HG03060 (cell line): ENCODE measurements at regions not wholly inside any gene's neighbourhood (a gene's known extent, or its start where the extent isn't known, plus 50 kb on each side); places are given as distances from the start of the nearest gene placed in this dataset.
"Not testable (repeated sequence)": the region's sequence is repeated elsewhere in the genome, so short reads cannot be mapped to it uniquely, and the experiment has no call there.

Experiments used
- ATAC-seq: cut with Tn5 transposase; IDR thresholded peaks from one replicate; pipeline ENCODE4 v1.9.1; 2021; ENCODE audit warnings: low read depth, moderate number of reproducible peaks; ENCODE audit not compliant: unreplicated experiment

DNA sequence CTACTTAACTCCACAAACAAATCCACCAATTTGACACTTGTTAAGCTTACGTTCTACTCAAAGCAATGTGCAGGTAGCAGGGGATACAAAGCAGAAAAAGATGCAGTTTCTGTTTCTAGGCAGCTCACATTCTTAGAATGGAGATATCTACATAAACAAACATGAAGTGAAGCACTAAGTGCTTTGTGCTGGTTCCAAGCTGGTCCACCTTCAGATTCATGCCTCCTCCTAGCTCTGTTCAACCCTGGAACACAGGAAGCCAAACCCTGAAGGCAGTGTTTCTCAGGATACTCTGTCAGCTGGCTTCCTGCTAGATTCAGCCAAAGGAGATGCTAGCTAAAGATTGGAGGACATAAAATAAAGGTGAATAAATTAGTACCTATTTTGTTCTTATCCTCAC lies 55.3 kb upstream of the NOL4 start:
- no peak for ATAC-seq

DNA sequence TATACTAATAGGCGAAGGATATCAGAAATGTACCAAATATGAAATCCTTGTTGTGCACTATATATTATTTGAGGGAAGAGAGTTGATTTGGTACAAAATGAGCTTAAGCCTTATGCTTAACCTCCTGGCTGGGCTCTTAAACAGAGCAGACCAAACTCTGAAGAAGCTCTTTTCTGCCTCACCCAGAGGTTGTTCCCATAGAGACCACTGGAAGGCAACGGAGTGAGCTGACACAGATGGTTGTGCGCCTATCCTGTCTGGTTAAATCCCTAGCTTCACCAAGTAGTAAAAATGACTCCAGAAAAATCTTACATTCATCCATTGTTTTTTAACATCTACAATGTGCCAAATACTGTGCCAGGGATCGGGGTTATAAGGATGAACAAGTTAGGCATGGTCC lies 55.9 kb upstream of the NOL4 start:
- no peak for ATAC-seq

DNA sequence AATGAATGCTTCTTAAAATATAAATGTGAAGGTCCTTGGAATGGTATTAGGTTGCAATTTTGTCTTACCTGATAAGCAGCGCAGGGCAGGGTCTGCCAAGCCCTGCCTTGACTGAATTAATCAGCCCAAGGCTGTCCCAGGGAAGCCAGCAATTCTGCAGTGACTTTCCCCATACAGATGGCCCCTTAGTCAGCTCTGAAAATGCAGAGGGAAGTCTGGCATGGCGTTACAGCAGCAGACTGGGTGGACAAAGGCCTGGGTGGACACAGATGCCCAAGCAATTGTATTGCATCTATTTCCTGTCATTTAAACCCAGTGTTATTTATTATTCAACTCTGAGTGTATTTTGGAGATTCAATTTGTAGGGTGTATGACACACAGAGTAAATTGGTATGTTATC lies 56.6 kb upstream of the NOL4 start:
- ATAC-seq, result no peak

DNA sequence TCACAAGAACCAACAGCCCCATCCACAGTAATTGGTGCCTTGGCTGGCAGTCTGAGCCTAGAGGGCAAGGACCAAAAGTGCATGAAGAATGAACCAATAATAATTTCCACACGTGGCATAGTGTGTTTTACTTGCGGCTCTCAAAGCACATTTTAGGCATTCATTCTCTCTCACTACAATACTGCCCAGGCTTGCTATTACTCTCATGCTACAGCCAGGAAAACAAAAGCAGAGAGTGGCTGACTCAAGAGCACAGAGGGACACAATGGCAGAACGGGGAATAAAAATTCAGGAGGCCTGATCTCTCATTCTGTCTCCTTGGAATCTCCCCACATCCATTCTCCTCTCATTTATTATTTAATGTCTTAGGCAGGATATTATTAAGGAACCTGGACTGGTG lies 57.0 kb upstream of the NOL4 start:
- no peak for ATAC-seq

DNA sequence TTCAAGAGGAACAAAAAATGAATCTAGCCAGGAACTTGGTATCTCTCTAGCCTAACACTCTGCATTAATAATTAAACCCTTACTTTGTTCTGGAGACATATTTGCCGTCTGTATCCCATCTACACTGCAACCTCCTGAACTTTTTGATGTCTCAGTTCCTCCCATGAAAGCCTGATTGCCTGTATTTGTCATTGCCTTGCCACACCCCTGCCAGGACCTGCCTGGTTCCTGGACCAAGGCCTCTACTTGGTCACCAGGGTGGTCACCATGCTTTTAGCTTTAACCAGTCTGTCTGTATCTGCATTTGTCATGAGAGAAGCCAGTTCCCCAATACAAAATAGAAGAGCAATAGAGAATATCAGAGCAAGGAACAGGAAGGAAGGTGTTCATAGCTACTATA lies 58.8 kb upstream of the NOL4 start:
- ATAC-seq, result no peak

DNA sequence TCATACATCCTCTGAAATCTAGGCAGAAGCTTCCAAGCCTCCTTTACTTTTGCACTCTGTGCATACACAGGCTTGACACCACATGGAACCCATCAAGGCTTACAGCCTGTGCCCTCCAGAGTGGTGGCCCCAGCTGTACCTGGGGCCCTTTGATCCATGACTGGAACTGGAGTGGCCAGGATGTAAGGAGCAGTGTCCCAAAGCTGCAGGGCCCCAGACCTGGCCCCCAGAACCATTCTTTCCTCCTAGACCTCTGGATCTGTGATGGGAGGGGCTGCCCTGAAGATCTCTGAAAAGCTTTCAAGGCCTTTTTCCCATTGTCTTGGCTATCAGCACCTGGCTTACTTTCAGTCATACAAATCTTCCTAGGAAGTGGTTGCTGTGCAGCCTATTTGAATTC lies 63.1 kb upstream of the NOL4 start:
- ATAC-seq, result no peak

DNA sequence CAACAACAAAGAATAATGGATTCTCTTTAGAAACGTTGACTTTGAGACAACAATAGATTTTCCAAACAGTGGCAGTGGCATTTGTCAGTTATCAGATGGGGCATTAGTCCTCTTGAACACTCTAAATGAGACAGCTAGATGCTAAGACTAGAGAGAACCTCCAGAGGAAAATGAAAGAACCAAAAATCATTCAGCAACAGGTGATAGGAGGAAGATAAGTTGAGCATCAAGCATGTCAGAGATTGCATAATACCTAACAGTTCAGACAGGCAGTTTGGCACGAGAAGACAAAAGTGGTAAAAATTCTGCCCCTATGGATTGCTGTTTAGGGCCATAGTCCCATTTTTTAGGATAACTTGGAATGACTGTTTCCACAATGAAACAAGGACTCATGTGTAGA lies 67.9 kb upstream of the NOL4 start:
- ATAC-seq, result no peak

DNA sequence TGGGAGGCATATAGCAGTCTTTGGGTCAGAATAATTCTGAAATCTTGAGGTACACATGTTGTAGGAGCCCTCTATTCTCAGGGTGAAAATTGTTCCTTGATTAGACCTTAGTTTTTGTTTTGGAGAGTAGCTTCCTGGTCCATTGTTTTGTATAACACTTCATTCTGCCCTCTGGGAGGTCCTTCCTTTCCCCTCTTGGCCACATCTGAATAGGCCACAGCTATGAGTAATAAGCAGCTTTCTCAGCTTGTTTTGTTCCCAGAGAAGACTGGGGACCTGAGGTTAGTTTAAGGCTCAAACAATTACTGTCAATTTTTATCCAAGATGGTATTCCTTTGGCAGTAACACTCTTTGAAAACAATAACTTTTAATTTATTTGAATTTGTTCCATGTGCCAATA lies 72.6 kb upstream of the NOL4 start:
- no peak for ATAC-seq

DNA sequence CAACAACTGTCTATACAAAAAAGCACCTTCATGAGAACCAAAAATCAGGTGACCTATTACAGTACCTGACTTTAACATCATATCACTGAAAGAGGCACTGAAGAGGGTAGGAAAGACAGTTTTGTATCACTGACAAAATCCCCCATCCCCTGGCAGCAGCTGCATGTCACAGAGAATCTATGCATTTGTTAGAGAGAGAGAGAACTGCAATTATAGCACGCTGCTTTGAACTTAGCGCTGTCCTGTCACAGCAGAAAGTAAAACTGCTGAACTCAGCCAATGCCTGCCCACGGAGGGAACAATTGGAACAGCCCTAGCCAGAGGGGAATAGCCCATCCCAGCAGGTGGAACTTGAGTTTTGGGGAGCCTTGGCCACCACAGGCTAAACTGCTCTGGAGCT lies 75.1 kb upstream of the NOL4 start:
- no peak for ATAC-seq

DNA sequence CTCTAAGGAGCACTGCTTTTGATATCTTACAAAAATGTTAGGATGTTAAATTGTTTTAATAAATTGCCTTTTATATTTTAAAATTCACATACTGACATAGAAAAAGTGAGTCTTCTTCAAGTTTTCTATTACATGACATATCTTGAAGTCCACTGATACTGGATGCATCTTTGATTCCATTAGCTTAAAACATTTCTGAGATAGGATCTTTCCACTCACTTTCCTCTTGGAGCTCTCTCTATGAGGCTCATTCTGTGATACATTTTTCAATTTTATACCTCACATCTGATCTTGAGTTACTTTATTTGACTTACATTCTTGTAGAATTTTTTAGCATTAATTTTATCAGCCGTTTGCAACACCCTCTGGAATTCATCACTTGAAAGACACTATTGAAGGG lies 86.8 kb upstream of the NOL4 start:
- ATAC-seq, result no peak

DNA sequence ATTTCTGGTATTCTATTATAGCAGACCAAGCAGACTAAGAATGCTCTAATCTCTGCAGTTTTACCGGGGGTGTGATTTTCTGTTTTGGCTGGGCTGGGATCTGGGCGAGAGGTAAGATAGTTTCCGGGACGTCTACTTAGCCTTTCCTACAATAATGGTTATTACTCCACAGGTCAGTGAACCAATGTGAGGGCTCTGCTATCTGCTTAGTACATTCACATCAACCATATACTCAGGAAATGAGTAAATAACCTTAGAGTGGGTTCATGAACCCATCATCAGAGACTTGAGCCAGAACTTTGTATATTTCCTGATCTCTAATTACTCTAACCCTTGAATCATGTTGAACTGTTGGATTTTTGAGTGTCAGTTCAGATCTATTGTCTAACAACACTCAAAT lies 90.1 kb upstream of the NOL4 start:
- ATAC-seq, result no peak

DNA sequence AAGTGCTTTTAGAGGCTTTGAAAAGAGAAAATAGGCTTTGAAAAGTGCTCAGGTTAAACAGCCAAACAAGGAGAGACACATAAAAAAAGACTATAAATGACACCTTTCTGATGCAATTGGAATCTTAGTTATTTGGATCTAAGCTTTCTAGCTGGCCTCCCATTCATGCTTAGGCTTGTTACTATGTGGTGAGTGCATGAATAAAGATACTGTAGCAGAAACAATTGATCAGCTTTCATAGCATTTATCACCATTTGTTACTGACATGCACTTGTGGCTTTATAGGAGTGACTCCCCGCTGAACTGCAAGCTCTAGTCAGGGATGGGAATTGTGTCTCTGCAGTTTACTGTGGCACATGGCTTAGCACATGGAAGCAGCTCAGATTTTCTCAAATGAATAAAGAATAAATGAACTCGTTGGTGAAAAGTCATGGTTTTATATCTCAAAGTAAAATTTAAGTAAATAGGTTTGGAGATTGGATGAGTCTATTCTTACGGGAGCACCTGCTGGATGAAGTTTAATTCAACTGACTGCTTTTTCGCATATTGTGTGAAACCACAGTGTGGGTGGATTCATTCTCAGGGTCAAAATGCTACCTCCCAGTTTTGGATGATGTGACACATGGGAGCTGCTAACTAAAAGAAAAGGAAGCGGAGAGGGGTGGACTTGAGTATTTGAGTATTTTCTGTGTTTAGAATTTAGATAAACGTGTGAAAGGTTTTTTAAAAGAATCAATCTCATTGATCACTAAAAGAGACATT lies 91.1 kb upstream of the NOL4 start:
- ATAC-seq, result no peak

DNA sequence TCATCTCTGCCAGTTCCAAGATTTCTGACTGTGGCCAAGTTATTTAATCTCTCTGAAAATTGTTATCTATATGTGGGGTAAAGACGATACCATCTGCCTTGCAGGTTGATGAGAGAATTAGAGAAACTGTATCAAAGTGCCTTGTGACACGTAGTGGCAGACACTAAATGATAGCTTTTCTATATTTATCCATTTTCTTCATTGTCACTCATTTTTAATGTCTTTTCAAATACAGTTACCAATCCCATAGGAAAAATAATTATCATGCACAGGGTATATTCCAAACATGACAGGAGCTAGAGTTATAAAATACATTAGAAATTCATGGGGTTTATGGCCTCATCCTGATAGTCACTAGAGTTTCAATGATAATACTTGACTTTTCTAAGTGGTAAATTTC lies 95.6 kb upstream of the NOL4 start:
- ATAC-seq, result no peak

DNA sequence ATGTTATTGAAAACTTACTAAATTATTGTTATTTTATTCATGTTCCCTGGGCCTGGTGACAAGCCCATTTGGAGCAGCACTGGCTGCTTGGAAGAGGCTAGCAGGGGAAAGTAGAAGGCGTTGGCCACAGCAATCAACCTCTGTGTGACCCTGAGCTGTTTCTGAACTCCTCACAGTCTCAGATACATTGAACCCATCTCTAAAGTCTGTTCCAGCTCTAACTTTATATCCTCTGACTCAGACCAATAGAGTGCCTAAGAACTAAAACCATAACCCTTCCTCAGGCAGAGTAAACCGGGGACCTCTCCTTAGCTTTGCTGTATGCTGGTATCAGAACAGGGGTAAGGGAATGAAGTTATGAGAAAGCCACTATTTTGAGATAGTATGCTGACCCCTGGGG lies 96.4 kb upstream of the NOL4 start:
- peak; percentile 76 for ATAC-seq

DNA sequence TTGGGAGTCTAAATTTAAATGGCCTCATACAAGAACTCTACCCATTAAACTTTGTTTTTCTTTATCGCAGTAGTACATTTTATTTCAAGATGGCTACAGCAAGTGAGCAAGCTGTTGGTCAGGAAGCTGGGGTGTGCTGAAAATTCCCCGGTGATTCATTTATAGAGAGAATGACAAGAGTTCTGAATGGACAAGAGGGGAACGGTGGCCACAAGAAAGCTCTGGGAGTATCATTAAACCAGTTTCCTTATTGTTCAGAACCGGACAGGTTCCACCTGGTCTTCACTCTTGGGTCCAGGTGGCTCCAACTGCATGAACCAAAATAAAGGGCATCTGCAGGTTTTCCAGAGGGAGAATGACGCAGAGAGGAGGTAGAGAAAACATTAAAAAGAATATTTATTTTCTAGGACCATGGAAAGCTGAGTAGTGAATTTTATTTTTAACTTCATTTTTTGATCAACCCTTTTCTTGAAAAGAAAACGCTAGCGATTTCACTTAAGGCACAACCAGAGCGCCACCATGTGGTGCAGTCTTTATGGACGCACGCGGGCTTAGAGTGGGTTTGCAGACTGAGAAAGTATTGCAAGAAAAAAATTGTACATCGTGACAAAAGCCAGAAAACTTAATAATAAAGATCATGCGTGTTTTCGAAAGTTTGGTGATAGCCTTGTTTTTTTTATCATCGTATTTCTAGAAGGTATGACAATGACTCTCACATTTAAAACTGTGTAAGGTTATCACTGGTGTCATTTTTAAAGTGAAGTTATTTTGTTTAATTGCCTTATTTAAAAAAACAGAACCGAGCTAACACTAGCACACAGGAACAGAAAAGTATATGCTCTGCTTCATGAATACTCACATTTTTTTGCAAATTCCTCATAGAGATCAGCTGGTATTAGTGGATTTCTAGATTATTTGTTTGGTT lies 97.9 kb upstream of the NOL4 start:
- no peak for ATAC-seq

DNA sequence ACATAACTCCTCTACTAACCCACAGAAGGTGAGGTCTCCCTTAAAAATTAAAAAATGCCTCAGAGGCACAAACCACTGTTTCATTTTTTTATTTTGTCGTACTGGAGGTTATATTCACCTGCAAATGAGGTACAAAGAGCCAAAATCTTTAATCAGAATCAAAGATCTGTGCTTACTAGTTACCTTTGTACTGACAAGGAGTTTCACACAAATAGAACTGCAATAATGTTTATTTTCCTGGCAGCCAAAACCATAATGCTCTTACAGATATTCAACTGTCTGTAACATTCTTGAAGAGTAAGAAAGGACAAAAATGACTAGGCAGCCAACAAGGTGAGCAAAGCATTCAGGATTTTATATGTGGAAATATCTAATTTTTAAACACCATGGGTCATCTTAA lies 105.1 kb upstream of the NOL4 start:
- ATAC-seq, result no peak

DNA sequence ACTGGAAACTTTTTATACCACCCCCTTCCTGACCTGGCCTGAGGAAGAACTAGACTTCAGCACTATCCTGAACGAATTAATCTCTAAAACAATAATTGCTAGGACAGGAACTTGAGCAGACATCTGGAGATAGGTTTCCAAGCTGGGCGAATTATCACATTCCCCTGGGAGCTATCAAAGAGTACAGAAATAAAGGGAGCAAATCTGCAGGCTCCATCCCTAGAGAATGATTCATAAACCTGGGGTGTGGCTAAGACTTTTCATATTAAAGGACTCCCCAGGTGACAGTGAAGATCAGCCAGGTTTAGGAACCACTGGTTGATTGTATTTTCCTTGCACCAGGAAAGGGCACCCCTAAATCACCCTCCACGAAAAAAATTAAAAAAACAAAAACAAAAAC lies 105.6 kb upstream of the NOL4 start:
- ATAC-seq, result no peak

DNA sequence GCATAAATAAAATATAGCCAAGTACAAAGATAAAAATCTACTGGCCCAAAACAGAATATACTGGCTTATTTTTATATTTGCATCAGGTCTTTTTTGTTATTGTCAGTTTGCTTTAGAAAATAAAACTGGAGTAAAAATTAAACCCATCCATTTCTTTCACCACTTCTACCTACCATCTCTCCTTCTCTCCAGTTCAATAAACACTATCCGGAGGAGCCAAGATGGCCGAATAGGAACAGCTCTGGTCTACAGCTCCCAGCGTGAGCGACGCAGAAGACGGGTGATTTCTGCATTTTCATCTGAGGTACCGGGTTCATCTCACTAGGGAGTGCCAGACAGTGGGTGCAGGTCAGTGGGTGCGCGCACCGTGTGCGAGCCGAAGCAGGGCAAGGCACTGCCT lies 106.2 kb upstream of the NOL4 start:
- ATAC-seq, result not testable (repeated sequence)

DNA sequence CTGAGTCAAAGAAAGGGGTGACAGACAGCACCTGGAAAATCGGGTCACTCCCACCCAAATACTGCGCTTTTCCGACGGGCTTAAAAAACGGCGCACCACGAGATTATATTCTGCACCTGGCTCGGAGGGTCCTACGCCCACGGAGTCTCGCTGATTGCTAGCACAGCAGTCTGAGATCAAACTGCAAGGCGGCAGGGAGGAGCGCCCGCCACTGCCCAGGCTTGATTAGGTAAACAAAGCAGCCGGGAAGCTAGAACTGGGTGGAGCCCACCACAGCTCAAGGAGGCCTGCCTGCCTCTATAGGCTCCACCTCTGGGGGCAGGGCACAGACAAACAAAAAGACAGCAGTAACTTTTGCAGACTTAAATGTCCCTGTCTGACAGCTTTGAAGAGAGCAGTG lies 106.6 kb upstream of the NOL4 start:
- ATAC-seq, result not testable (repeated sequence)

DNA sequence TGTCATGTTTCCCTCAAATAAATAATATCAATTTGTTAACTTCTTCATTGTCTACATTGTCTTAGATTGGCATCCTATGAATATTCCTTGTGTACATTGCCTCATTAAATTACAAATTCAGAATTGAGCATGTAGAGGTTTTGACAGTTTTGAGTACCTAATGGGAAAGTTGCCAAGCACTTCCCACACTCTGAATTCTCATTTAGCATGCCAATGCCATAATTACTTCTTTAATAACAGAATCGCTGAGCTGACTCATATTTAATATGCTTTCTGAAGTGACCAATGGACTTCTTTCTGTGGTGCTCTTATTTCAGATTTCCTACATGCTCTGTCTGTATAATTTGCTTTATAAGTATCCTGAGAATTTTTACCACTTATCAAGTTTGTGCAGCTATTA lies 114.4 kb upstream of the NOL4 start:
- ATAC-seq, result no peak

DNA sequence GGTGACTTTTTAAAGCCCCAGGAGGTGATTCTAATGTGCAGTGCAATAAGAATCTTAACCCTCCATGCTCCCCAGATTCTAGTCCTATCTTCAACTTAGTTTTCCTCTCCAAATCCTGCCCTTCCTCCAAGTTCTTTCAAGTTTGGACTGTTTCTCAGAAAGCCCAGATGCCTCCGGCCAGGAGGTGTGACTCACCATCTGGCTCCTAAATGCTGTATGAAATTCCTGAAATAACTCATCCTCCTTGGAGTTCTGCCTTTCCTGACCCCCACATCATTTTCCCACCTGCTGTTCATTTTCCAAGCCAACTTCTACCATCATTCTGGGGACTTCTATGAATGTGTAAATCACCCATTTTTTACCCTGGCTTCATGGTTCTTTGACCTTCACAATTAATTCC lies 118.2 kb upstream of the NOL4 start:
- no peak for ATAC-seq

DNA sequence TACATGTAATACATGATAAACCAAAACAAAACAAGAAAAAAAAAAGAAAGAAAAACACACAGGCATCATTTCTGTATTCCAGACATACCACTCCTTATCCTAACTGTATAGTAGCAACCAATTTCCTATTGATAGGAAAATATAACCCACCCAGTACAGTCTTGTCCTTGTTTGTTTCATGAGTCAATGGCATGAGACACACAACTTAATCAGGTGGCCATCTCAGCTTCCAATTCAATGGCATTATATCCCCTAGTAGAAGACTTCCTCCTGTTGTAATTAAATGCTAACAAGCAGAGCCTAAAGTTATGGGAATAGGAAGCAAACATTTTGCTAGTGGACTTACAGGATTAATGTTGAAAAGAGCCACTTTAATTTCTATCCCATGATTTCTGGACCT lies 121.0 kb upstream of the NOL4 start:
- ATAC-seq, result no peak
